GM12878 (cell line): ENCODE measurements at regions not wholly inside any gene's neighbourhood (a gene's known extent, or its start where the extent isn't known, plus 50 kb on each side); places are given as distances from the start of the nearest gene placed in this dataset.

ENCODE experiments used
- CEBPZ ChIP-seq: fragments of 150-350 bp; IDR thresholded peaks from 2 replicates; pipeline ENCODE4 v1.6.1; 2016; ENCODE audit warnings: low read depth, low read length
- E2F4 ChIP-seq: IDR thresholded peaks from 2 replicates; pipeline ENCODE4 v1.6.1; 2012; ENCODE audit warnings: low read depth, low read length, improper control_type of control experiment
- FOS ChIP-seq: IDR thresholded peaks from 3 replicates; pipeline ENCODE4 v1.6.1; 2011; ENCODE audit warnings: borderline replicate concordance; ENCODE audit not compliant: insufficient read length; ENCODE audit errors: extremely low read depth
- TF ChIP-seq, protein P1 (sequence below): fragments of 450-650 bp; formaldehyde crosslinking; IDR thresholded peaks from 2 replicates; pipeline ENCODE4 v1.5.0; 2022; ENCODE audit warnings: mild to moderate bottlenecking, missing genetic modification characterization
- TF ChIP-seq, protein P2 (sequence below): fragments of 450-650 bp; IDR thresholded peaks from 2 replicates; pipeline ENCODE4 v1.6.1; 2017; ENCODE audit warnings: low read depth, mild to moderate bottlenecking, moderate library complexity

- TF ChIP-seq CEBPZ (no peak), E2F4 (no peak), FOS (no peak)
- TF ChIP-seq, protein P1, sequence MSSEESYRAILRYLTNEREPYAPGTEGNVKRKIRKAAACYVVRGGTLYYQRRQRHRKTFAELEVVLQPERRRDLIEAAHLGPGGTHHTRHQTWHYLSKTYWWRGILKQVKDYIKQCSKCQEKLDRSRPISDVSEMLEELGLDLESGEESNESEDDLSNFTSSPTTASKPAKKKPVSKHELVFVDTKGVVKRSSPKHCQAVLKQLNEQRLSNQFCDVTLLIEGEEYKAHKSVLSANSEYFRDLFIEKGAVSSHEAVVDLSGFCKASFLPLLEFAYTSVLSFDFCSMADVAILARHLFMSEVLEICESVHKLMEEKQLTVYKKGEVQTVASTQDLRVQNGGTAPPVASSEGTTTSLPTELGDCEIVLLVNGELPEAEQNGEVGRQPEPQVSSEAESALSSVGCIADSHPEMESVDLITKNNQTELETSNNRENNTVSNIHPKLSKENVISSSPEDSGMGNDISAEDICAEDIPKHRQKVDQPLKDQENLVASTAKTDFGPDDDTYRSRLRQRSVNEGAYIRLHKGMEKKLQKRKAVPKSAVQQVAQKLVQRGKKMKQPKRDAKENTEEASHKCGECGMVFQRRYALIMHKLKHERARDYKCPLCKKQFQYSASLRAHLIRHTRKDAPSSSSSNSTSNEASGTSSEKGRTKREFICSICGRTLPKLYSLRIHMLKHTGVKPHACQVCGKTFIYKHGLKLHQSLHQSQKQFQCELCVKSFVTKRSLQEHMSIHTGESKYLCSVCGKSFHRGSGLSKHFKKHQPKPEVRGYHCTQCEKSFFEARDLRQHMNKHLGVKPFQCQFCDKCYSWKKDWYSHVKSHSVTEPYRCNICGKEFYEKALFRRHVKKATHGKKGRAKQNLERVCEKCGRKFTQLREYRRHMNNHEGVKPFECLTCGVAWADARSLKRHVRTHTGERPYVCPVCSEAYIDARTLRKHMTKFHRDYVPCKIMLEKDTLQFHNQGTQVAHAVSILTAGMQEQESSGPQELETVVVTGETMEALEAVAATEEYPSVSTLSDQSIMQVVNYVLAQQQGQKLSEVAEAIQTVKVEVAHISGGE: no peak
- TF ChIP-seq, protein P2, sequence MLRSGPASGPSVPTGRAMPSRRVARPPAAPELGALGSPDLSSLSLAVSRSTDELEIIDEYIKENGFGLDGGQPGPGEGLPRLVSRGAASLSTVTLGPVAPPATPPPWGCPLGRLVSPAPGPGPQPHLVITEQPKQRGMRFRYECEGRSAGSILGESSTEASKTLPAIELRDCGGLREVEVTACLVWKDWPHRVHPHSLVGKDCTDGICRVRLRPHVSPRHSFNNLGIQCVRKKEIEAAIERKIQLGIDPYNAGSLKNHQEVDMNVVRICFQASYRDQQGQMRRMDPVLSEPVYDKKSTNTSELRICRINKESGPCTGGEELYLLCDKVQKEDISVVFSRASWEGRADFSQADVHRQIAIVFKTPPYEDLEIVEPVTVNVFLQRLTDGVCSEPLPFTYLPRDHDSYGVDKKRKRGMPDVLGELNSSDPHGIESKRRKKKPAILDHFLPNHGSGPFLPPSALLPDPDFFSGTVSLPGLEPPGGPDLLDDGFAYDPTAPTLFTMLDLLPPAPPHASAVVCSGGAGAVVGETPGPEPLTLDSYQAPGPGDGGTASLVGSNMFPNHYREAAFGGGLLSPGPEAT: no peak
- TF ChIP-seq, all 136 proteins: peak for 0
These were observed 221.6 kb upstream of the SDK2 start (continued) for GRCh38 chr17:73865831-73866230.
